HCT116 (cell line): ENCODE measurements at regions not wholly inside any gene's neighbourhood (a gene's known extent, or its start where the extent isn't known, plus 50 kb on each side); places are given as distances from the start of the nearest gene placed in this dataset.
"Not testable (repeated sequence)": the region's sequence is repeated elsewhere in the genome, so short reads cannot be mapped to it uniquely, and the experiment has no call there.

Experiments
- ATAC-seq: fragments of 200-7000 bp; cut with Tn5 transposase; 2 replicates; pipeline ENCODE4 v1.9.1; 2020; ENCODE audit warnings: mild to moderate bottlenecking, moderate library complexity
- BruUV-seq: library from RNA; stranded (reverse); fragments of 400-500 nt; replicated peaks from 2 replicates; lab custom pipeline; 2021; lab: Mats Ljungman, UMichigan
- CTCF ChIA-PET: fragments of 300-600 bp; sonication (Branson Sonifier 250); formaldehyde crosslinking; loops from one replicate; lab custom pipeline; 2021; ENCODE audit warnings: antibody characterized with exemption; lab: Charles Lee
- POLR2A ChIA-PET: fragments of 300-600, 350-600 bp; sonication (Branson Sonifier 250); formaldehyde crosslinking; loops from one replicate; lab custom pipeline; 2021; ENCODE audit warnings: antibody characterized with exemption; lab: Charles Lee
- RAD21 ChIA-PET, 2 experiments: fragments of 300-600 bp; sonication (Branson Sonifier 250); formaldehyde crosslinking; loops; one replicate each; lab custom pipeline; 2023; ENCODE audit warnings: low total read pairs in 2 of 2; ENCODE audit not compliant: uncharacterized antibody in 2 of 2, unreplicated experiment in 2 of 2, low non-redundant PET in 1 of 2; lab: Charles Lee
- DNase-seq: peaks from one replicate; pipeline ENCODE4 v3.0.0-alpha.2; 2010; ENCODE audit warnings: low read depth, low spot score
- H2AFZ ChIP-seq: fragments of 200-600 bp; shearing (Covaris generic), sonication (generic); 2 replicates; pipeline ENCODE4 v1.6.1; 2017; ENCODE audit warnings: low read depth, mixed run types, mixed read lengths, antibody characterized with exemption, low read length; ENCODE audit not compliant: poor library complexity, severe bottlenecking
- H3K27ac ChIP-seq: 2 replicates; pipeline ENCODE4 v1.5.1; 2012; ENCODE audit warnings: low read depth, low read length
- H3K27me3 ChIP-seq: fragments of 200-600 bp; sonication (generic); 2 replicates; pipeline ENCODE4 v1.6.1; 2016; ENCODE audit warnings: mixed run types, low read length, mixed read lengths; ENCODE audit not compliant: insufficient read depth
- H3K36me3 ChIP-seq, 2 experiments: fragments of 200-500 bp in 1 of 2; fragments of 200-600 bp in 1 of 2; sonication (Bioruptor generic) in 1 of 2; sonication (generic) in 1 of 2; 2 replicates each; pipeline versions ENCODE4 v1.5.1 to v1.6.1; 2014 to 2016; ENCODE audit warnings: low read length in 2 of 2, inconsistent platforms in 1 of 2, mixed read lengths in 1 of 2, mixed run types in 1 of 2; ENCODE audit not compliant: insufficient read depth in 2 of 2, control insufficient read depth in 1 of 2
- H3K4me1 ChIP-seq, 2 experiments: fragments of 200-600 bp in 1 of 2; sonication (generic) in 1 of 2; 2 replicates each; pipeline versions ENCODE4 v1.5.1 to v1.6.1; 2012 to 2017; ENCODE audit warnings: low read length in 2 of 2, inconsistent platforms in 1 of 2, mild to moderate bottlenecking in 1 of 2, mixed read lengths in 1 of 2, mixed run types in 1 of 2, moderate library complexity in 1 of 2; ENCODE audit not compliant: insufficient read depth in 2 of 2, control insufficient read depth in 1 of 2
- H3K4me2 ChIP-seq: fragments of 200-600 bp; sonication (generic); 2 replicates; pipeline ENCODE4 v1.6.1; 2017; ENCODE audit warnings: mixed run types, low read length, mixed read lengths
- H3K4me3 ChIP-seq, 2 experiments: fragments of 200-600 bp in 1 of 2; sonication (generic) in 1 of 2; replicated peaks in 1 of 2; 2 replicates each; pipeline ENCODE4 v1.5.1; 2011 to 2016; ENCODE audit warnings: low read length in 2 of 2, control low read depth in 1 of 2, low read depth in 1 of 2, mild to moderate bottlenecking in 1 of 2, mixed read lengths in 1 of 2, mixed run types in 1 of 2
- H3K79me2 ChIP-seq: fragments of 200-600 bp; sonication (generic); 2 replicates; pipeline ENCODE4 v1.6.1; 2017; ENCODE audit warnings: mild to moderate bottlenecking, mixed run types, low read length, moderate library complexity, mixed read lengths; ENCODE audit not compliant: insufficient read depth
- H3K9ac ChIP-seq: fragments of 200-600 bp; sonication (generic); 2 replicates; pipeline ENCODE4 v1.6.1; 2016; ENCODE audit warnings: low read length, mixed read lengths
- H3K9me2 ChIP-seq: fragments of 200-600 bp; sonication (generic), shearing (Covaris generic); 2 replicates; pipeline ENCODE4 v1.6.1; 2017; ENCODE audit warnings: mixed run types, mild to moderate bottlenecking, moderate library complexity; ENCODE audit not compliant: insufficient read depth
- H3K9me3 ChIP-seq, 2 experiments: fragments of 200-500 bp in 1 of 2; fragments of 200-600 bp in 1 of 2; sonication (Bioruptor generic) in 1 of 2; sonication (generic) in 1 of 2; 2 replicates each; pipeline ENCODE4 v1.6.1; 2014 to 2017; ENCODE audit warnings: low read length in 2 of 2, mixed read lengths in 2 of 2, inconsistent platforms in 1 of 2, low read depth in 1 of 2, mild to moderate bottlenecking in 1 of 2, mixed run types in 1 of 2, moderate library complexity in 1 of 2; ENCODE audit not compliant: control insufficient read depth in 1 of 2, insufficient read depth in 1 of 2
- H4K20me1 ChIP-seq: fragments of 200-600 bp; sonication (generic), shearing (Covaris generic); 2 replicates; pipeline ENCODE4 v1.6.1; 2017; ENCODE audit warnings: mixed run types, mild to moderate bottlenecking, moderate library complexity; ENCODE audit not compliant: insufficient read depth
- CBX3 ChIP-seq: IDR thresholded peaks from 2 replicates; pipeline ENCODE4 v1.6.1; 2012; ENCODE audit warnings: low read depth
- CEBPB ChIP-seq: IDR thresholded peaks from 2 replicates; pipeline ENCODE4 v1.6.1; 2012; ENCODE audit warnings: low read depth
- CTCF ChIP-seq, 3 experiments: fragments of 200-600 bp in 1 of 3; sonication (generic) in 1 of 3; IDR thresholded peaks in 2 of 3; conservative IDR thresholded peaks in 1 of 3; 2 replicates each; pipeline ENCODE4 v1.5.1; 2012 to 2017; ENCODE audit warnings: low read depth in 2 of 3, low read length in 2 of 3, antibody characterized with exemption in 1 of 3, borderline replicate concordance in 1 of 3, control low read depth in 1 of 3, mild to moderate bottlenecking in 1 of 3, mixed read lengths in 1 of 3, mixed run types in 1 of 3, moderate library complexity in 1 of 3; ENCODE audit not compliant: insufficient read depth in 1 of 3
- ELF1 ChIP-seq: IDR thresholded peaks from 2 replicates; pipeline ENCODE4 v1.6.1; 2012; ENCODE audit warnings: low read depth, borderline replicate concordance
- EZH2phosphoT487 ChIP-seq: fragments of 200-600 bp; IDR thresholded peaks from 2 replicates; pipeline ENCODE4 v1.6.1; 2018; ENCODE audit warnings: antibody characterized with exemption, borderline replicate concordance
- FOSL1 ChIP-seq: IDR thresholded peaks from 2 replicates; pipeline ENCODE4 v1.6.1; 2012; ENCODE audit warnings: low read depth
- MAX ChIP-seq: IDR thresholded peaks from 2 replicates; pipeline ENCODE4 v1.6.1; 2012
- POLR2A ChIP-seq: IDR thresholded peaks from 2 replicates; pipeline ENCODE4 v1.7.0; 2011; ENCODE audit warnings: borderline replicate concordance; ENCODE audit not compliant: insufficient read depth, insufficient read length; ENCODE audit errors: extremely low read depth
- POLR2AphosphoS5 ChIP-seq: IDR thresholded peaks from 2 replicates; pipeline ENCODE4 v1.6.1; 2011; ENCODE audit warnings: mild to moderate bottlenecking, low read depth, low read length, moderate library complexity
- RAD21 ChIP-seq: IDR thresholded peaks from 2 replicates; pipeline ENCODE4 v1.6.1; 2012; ENCODE audit warnings: low read depth, mild to moderate bottlenecking
- REST ChIP-seq: IDR thresholded peaks from 2 replicates; pipeline ENCODE4 v1.6.1; 2012; ENCODE audit warnings: low read depth
- SRF ChIP-seq: IDR thresholded peaks from 2 replicates; pipeline ENCODE4 v1.6.1; 2012; ENCODE audit warnings: low read depth
- TCF7L2 ChIP-seq: IDR thresholded peaks from 2 replicates; pipeline ENCODE4 v1.7.0; 2011; ENCODE audit warnings: borderline replicate concordance, inconsistent platforms; ENCODE audit not compliant: insufficient read depth, insufficient read length; ENCODE audit errors: extremely low read depth
- YY1 ChIP-seq: IDR thresholded peaks from 2 replicates; pipeline ENCODE4 v1.6.1; 2011; ENCODE audit warnings: low read length, low read depth, moderate library complexity, mild to moderate bottlenecking; ENCODE audit not compliant: insufficient replicate concordance; ENCODE audit errors: extremely low read depth
- ZFX ChIP-seq: fragments of 450-650 bp; IDR thresholded peaks from 2 replicates; pipeline ENCODE4 v1.6.1; 2017
- intact Hi-C: fragments of 100-400 bp; cut with micrococcal nuclease; formaldehyde crosslinking; loops from 2 replicates; pipeline ENCODE4 v1.10.0; 2022

- H3K4me1 ChIP-seq, CTCF ChIA-PET, H3K9me2 ChIP-seq, H3K4me3 ChIP-seq, POLR2A ChIA-PET, H4K20me1 ChIP-seq, H3K9ac ChIP-seq, intact Hi-C loops, ATAC-seq, H3K4me2 ChIP-seq, BruUV-seq, H3K79me2 ChIP-seq, H3K36me3 ChIP-seq, RAD21 ChIA-PET, H3K9me3 ChIP-seq, DNase-seq, H2AFZ ChIP-seq, H3K27me3 ChIP-seq, H3K27ac ChIP-seq: not testable (repeated sequence)
Measured at GRCh38 chr4:124169524-124169923, 543.0 kb downstream of the ANKRD50 start.

- Histone ChIP-seq H3K27me3 (no peaks in the 10 kb centered on the region), H3K4me3 (no peak overlapping the region), H2AFZ (no peak overlapping the region), H3K9me2 (no peaks in the 10 kb centered on the region), H3K4me2 (no peak overlapping the region), H3K27ac (no peak overlapping the region), H3K9ac (no peak overlapping the region), H3K79me2 (no peaks in the 10 kb centered on the region), H3K36me3 (no peaks in the 10 kb centered on the region), H3K4me1 (peaks cover 0 to 7% of the 10 kb centered on the region in 2 experiments; a peak in 1 of 4 replicates), H4K20me1 (no peaks in the 10 kb centered on the region), H3K9me3 (no peaks in the 10 kb centered on the region)
- no peak for DNase-seq
- BruUV-seq: no TSS peak
- ATAC-seq: no peak
- ChIA-PET RAD21 (no interaction called here), POLR2A (no interaction called here), CTCF (no interaction called here)
- intact Hi-C loops: no loop called here
- TF ChIP-seq FOSL1: no peak
- TF ChIP-seq EZH2phosphoT487: no peak
- no peak for TF ChIP-seq POLR2AphosphoS5
- TF ChIP-seq REST: no peak
- no peak for TF ChIP-seq RAD21
- no peak for TF ChIP-seq ZFX
- TF ChIP-seq ELF1: no peak
- no peak for TF ChIP-seq CBX3
- no peak for TF ChIP-seq CTCF (IDR thresholded peaks at IDR 0.05 in 2 of 3, conservative IDR thresholded peaks at IDR 0.05 in 1 of 3; ENCODE audit: borderline replicate concordance in 1 of 3, insufficient read depth in 1 of 3, low read depth in 2 of 3, low read length in 2 of 3)
- TF ChIP-seq MAX: no peak
- TF ChIP-seq YY1: no peak
- TF ChIP-seq POLR2A: no peak
- TF ChIP-seq CEBPB: no peak
- TF ChIP-seq SRF: no peak
- no peak for TF ChIP-seq TCF7L2
Measured at GRCh38 chr4:124173912-124174311, 538.6 kb downstream of the ANKRD50 start.
